GM10266 (cell line): ENCODE measurements at regions not wholly inside any gene's neighbourhood (a gene's known extent, or its start where the extent isn't known, plus 50 kb on each side); places are given as distances from the start of the nearest gene placed in this dataset.

Source experiments
- DNase-seq: peaks from one replicate; pipeline ENCODE4 v3.0.0; 2012; ENCODE audit errors: extremely low spot score
- TF ChIP-seq, protein P1 (sequence below): IDR thresholded peaks from 2 replicates; pipeline ENCODE4 v1.5.1; 2012; ENCODE audit warnings: mild to moderate bottlenecking, low read depth; ENCODE audit not compliant: control insufficient read depth, insufficient read depth; ENCODE audit errors: missing control alignments

- DNase-seq = no peak
- TF ChIP-seq, protein P1, sequence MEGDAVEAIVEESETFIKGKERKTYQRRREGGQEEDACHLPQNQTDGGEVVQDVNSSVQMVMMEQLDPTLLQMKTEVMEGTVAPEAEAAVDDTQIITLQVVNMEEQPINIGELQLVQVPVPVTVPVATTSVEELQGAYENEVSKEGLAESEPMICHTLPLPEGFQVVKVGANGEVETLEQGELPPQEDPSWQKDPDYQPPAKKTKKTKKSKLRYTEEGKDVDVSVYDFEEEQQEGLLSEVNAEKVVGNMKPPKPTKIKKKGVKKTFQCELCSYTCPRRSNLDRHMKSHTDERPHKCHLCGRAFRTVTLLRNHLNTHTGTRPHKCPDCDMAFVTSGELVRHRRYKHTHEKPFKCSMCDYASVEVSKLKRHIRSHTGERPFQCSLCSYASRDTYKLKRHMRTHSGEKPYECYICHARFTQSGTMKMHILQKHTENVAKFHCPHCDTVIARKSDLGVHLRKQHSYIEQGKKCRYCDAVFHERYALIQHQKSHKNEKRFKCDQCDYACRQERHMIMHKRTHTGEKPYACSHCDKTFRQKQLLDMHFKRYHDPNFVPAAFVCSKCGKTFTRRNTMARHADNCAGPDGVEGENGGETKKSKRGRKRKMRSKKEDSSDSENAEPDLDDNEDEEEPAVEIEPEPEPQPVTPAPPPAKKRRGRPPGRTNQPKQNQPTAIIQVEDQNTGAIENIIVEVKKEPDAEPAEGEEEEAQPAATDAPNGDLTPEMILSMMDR = no peak
These were observed 357.7 kb downstream of the MFSD1 start for GRCh38 chr3:159159546-159159945.

DNA sequence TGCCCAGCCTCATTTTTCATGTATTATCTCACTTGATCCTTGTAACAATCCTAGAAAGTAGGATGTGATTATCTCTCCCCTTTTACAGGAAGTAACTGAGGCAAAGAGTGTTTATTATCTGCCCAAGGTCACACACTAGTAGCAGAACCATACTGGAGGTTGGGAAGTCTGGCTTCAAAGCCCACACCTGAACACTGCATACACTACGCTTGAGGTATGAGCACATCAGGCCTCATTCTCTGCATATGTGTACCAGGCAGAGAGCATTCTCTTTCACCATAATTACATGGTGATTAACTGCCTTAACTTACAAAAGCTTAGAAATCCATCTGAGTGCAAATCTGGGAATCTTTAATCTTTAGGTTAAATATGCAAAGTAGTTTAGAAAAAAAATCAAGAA, 361.8 kb downstream of the MFSD1 start:
- TF ChIP-seq, protein P1 = no peak
- no peak for DNase-seq

GRCh38 chr3:159165961-159166360, 364.1 kb downstream of the MFSD1 start:
- no peak for DNase-seq

DNA sequence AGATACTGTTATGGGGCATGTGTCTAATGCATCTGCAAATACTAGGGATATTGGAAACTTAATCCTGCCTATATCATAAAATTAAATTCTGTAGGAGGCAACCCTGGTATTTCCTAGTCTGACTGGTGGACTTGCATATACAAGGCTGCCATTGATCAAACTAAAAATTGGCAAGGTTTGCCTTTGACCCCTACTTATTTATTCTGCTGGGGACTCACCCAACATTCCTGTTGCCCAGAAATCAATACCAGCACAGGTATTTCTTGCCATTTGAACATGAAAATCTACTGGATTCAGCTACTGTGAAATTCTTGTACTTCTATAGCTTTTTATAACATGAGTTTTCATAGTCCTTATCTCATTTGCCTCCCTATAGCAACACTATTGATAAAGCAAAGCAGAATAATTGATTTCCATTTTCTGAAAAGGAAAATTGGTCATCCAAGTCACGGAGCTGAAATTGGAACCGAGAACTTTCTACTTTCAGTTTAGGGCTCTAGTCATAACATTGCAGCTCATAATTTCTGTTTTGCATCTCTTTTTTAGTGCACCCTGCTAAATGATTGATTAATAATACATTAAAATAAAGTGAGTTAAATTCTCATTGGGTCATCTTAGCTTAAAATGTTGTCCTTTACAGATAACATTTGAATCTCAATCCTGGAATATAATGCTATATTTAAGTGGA, 365.2 kb downstream of the MFSD1 start:
- no peak for DNase-seq

More at GRCh38 chr3:159165961-159166360, 364.1 kb downstream of the MFSD1 start:
- TF ChIP-seq, protein P1 = no peak

GRCh38 chr3:159168788-159169187, 366.9 kb downstream of the MFSD1 start:
- no peak for DNase-seq
- TF ChIP-seq, protein P1 = no peak

More for the DNA sequence above, 365.2 kb downstream of the MFSD1 start:
- TF ChIP-seq, protein P1 = no peak

- TF ChIP-seq, protein P1 = no peak
- DNase-seq = no peak
These were observed 368.0 kb downstream of the MFSD1 start for GRCh38 chr3:159169828-159170227.

DNA sequence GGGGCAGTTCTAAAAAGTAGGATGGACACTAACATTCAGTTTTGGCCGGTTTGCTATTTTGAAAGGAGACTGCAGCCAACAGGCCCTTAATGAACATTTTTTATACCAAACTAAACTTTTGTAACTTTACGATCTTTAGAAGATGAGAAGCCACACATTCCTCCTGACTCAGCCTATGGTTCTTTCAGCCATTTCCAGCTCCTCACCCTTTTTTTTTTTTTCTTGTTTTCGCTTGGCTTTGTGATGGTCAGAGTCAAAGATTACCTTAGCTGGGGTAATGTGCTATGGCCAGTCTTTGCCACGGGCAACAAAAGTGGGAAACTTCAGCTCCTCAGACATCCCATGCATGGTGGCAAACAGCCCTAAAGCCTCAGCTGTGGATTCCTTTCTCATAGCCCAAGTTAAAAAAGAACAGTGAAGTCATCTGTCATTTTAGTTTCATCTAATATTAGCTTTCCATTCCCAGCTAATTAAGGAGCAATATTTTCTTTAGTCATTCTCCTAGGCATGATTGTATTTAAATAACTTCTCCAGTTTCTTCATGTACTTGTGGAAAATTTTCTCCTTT, 368.7 kb downstream of the MFSD1 start:
- TF ChIP-seq, protein P1 = no peak
- no peak for DNase-seq
